ENCODE measurements at regions not wholly inside any gene's neighbourhood (a gene's known extent, or its start where the extent isn't known, plus 50 kb on each side); places are given as distances from the start of the nearest gene placed in this dataset.
"Not testable (repeated sequence)": the region's sequence is repeated elsewhere in the genome, so short reads cannot be mapped to it uniquely, and the experiment has no call there.

- H3K9me2 ChIP-seq (replicated peaks; ENCODE audit: insufficient read depth, low read length): no peaks in the 10 kb centered on the region
- H3F3A ChIP-seq (ENCODE audit: insufficient read depth, low read length): no peaks in the 10 kb centered on the region
- no peak overlapping the region for H3K27ac ChIP-seq (ENCODE audit: low read length)
Observed at GRCh38 chr22:49685116-49685515, 142.6 kb downstream of the BRD1 start.

GRCh38 chr22:49683032-49683431, 144.6 kb downstream of the BRD1 start:
- no peaks in the 10 kb centered on the region for H3K9me2 ChIP-seq (replicated peaks; ENCODE audit: insufficient read depth, low read length)
- H3K9me3 ChIP-seq (replicated peaks; ENCODE audit: insufficient read depth, low read length): no peaks in the 10 kb centered on the region
- H3F3A ChIP-seq (ENCODE audit: insufficient read depth, low read length): no peaks in the 10 kb centered on the region
- H3K79me2 ChIP-seq (ENCODE audit: low read length): no peaks in the 10 kb centered on the region
- no peak overlapping the region for H3K27ac ChIP-seq (ENCODE audit: low read length)
- no peak overlapping the region for H2AFZ ChIP-seq (ENCODE audit: low read length)
- no peak for DNase-seq
- no peak overlapping the region for H3K4me2 ChIP-seq (ENCODE audit: low read depth, low read length)
- no peak overlapping the region for H3K4me3 ChIP-seq (ENCODE audit: low read length)
- TF ChIP-seq CTCF (IDR thresholded peaks at IDR 0.05; ENCODE audit: low read length): no peak
- TF ChIP-seq EZH2phosphoT487 (IDR thresholded peaks at IDR 0.05; ENCODE audit: low read length): no peak
- TF ChIP-seq EZH2 (optimal IDR thresholded peaks at IDR 0.05; ENCODE audit: low read depth, low read length): no peak
- peaks cover 60% of the 10 kb centered on the region for H3K27me3 ChIP-seq (replicated peaks; ENCODE audit: insufficient read depth, low read length)
- H3K36me3 ChIP-seq (replicated peaks; ENCODE audit: insufficient read depth, low read length): no peaks in the 10 kb centered on the region
- H3K9ac ChIP-seq (ENCODE audit: low read length): no peak overlapping the region
- no peaks in the 10 kb centered on the region for H3K4me1 ChIP-seq (ENCODE audit: low read length)
- no peaks in the 10 kb centered on the region for H4K20me1 ChIP-seq (ENCODE audit: insufficient read depth, low read length)

More at GRCh38 chr22:49685116-49685515, 142.6 kb downstream of the BRD1 start:
- Histone ChIP-seq H3K27me3 (replicated peaks; ENCODE audit: insufficient read depth, low read length) (peaks cover 62% of the 10 kb centered on the region), H3K9me3 (replicated peaks; ENCODE audit: insufficient read depth, low read length) (no peaks in the 10 kb centered on the region), H3K79me2 (ENCODE audit: low read length) (no peaks in the 10 kb centered on the region), H2AFZ (ENCODE audit: low read length) (no peak overlapping the region), H3K9ac (ENCODE audit: low read length) (no peak overlapping the region), H3K36me3 (replicated peaks; ENCODE audit: insufficient read depth, low read length) (no peaks in the 10 kb centered on the region), H3K4me2 (ENCODE audit: low read depth, low read length) (no peak overlapping the region), H3K4me3 (ENCODE audit: low read length) (no peak overlapping the region), H4K20me1 (ENCODE audit: insufficient read depth, low read length) (no peaks in the 10 kb centered on the region), H3K4me1 (ENCODE audit: low read length) (no peaks in the 10 kb centered on the region)
- no peak for DNase-seq
- TF ChIP-seq EZH2 (optimal IDR thresholded peaks at IDR 0.05; ENCODE audit: low read depth, low read length): no peak
- TF ChIP-seq CTCF (IDR thresholded peaks at IDR 0.05; ENCODE audit: low read length): no peak
- TF ChIP-seq EZH2phosphoT487 (IDR thresholded peaks at IDR 0.05; ENCODE audit: low read length): no peak

GRCh38 chr22:49680819-49681218, 146.9 kb downstream of the BRD1 start:
- H3K79me2 ChIP-seq (ENCODE audit: low read length); H3K4me1 ChIP-seq (ENCODE audit: low read length); H3K4me3 ChIP-seq (ENCODE audit: low read length); H2AFZ ChIP-seq (ENCODE audit: low read length); H3K4me2 ChIP-seq (ENCODE audit: low read depth, low read length); H3K9ac ChIP-seq (ENCODE audit: low read length); H3K27ac ChIP-seq (ENCODE audit: low read length); H3K36me3 ChIP-seq (replicated peaks; ENCODE audit: insufficient read depth, low read length); H3F3A ChIP-seq (ENCODE audit: insufficient read depth, low read length); H4K20me1 ChIP-seq (ENCODE audit: insufficient read depth, low read length); H3K9me3 ChIP-seq (replicated peaks; ENCODE audit: insufficient read depth, low read length); H3K9me2 ChIP-seq (replicated peaks; ENCODE audit: insufficient read depth, low read length); DNase-seq: not testable (repeated sequence)
- peaks cover 61% of the 10 kb centered on the region for H3K27me3 ChIP-seq (replicated peaks; ENCODE audit: insufficient read depth, low read length)

GRCh38 chr22:49678842-49679170, 148.9 kb downstream of the BRD1 start:
- no peaks in the 10 kb centered on the region for H3K9me3 ChIP-seq (replicated peaks; ENCODE audit: insufficient read depth, low read length)
- H3F3A ChIP-seq (ENCODE audit: insufficient read depth, low read length): no peaks in the 10 kb centered on the region
- no peaks in the 10 kb centered on the region for H3K4me1 ChIP-seq (ENCODE audit: low read length)
- peaks cover 75% of the 10 kb centered on the region for H3K27me3 ChIP-seq (replicated peaks; ENCODE audit: insufficient read depth, low read length)
- no peaks in the 10 kb centered on the region for H3K36me3 ChIP-seq (replicated peaks; ENCODE audit: insufficient read depth, low read length)
- H4K20me1 ChIP-seq (ENCODE audit: insufficient read depth, low read length): no peaks in the 10 kb centered on the region
- H2AFZ ChIP-seq (ENCODE audit: low read length): no peak overlapping the region
- no peak for TF ChIP-seq EZH2 (optimal IDR thresholded peaks at IDR 0.05; ENCODE audit: low read depth, low read length)
- TF ChIP-seq EZH2phosphoT487 (IDR thresholded peaks at IDR 0.05; ENCODE audit: low read length): no peak
- no peak for TF ChIP-seq CTCF (IDR thresholded peaks at IDR 0.05; ENCODE audit: low read length)
- H3K9ac ChIP-seq (ENCODE audit: low read length): no peak overlapping the region
- H3K4me2 ChIP-seq (ENCODE audit: low read depth, low read length): no peak overlapping the region
- H3K9me2 ChIP-seq (replicated peaks; ENCODE audit: insufficient read depth, low read length): no peaks in the 10 kb centered on the region
- H3K27ac ChIP-seq (ENCODE audit: low read length): no peak overlapping the region
- no peaks in the 10 kb centered on the region for H3K79me2 ChIP-seq (ENCODE audit: low read length)
- no peak for DNase-seq
- H3K4me3 ChIP-seq (ENCODE audit: low read length): no peak overlapping the region

All from MM.1S (cell line).